ENCODE measurements at regions not wholly inside any gene's neighbourhood (a gene's known extent, or its start where the extent isn't known, plus 50 kb on each side); places are given as distances from the start of the nearest gene placed in this dataset.
A peak's percentile ranks its signal among the peaks of the same experiment; 100 is the strongest.

DNA sequence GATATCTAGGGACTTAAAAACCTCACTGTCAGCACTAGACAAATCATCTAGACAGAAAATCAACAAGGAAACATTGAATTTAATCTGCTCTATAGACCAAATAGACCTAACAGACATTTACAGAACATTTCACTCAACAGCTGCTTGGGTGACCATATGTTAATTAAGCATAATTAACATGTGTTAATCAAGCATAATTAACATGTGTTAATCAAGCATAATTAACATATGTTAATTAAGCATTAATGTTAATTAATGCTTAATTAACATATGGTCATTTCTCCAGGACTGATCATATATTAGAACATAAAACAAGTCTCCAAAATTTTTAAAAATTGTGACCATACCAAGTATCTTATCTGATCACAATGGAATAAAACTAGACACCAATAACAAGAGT is 137.3 kb upstream of the MME start:
- no peak for DNase-seq (ENCODE audit: low read depth)
- CTCF ChIA-PET, result interaction anchor here (1.0 to 1.3 kb wide), 2 partner anchors 10 to 13 kb away, joined by 3 read pairs; no protein-coding TSS in a partner anchor
- Histone ChIP-seq H3K27me3 (ENCODE audit: control insufficient read depth, insufficient read depth, low read length) (no peaks in the 10 kb centered on the region), H3K36me3 (ENCODE audit: control insufficient read depth, insufficient read depth, low read length) (no peaks in the 10 kb centered on the region), H3K4me3 (ENCODE audit: low read depth, low read length) (no peak overlapping the region)
- TF ChIP-seq, protein P1, sequence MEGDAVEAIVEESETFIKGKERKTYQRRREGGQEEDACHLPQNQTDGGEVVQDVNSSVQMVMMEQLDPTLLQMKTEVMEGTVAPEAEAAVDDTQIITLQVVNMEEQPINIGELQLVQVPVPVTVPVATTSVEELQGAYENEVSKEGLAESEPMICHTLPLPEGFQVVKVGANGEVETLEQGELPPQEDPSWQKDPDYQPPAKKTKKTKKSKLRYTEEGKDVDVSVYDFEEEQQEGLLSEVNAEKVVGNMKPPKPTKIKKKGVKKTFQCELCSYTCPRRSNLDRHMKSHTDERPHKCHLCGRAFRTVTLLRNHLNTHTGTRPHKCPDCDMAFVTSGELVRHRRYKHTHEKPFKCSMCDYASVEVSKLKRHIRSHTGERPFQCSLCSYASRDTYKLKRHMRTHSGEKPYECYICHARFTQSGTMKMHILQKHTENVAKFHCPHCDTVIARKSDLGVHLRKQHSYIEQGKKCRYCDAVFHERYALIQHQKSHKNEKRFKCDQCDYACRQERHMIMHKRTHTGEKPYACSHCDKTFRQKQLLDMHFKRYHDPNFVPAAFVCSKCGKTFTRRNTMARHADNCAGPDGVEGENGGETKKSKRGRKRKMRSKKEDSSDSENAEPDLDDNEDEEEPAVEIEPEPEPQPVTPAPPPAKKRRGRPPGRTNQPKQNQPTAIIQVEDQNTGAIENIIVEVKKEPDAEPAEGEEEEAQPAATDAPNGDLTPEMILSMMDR (IDR thresholded peaks at IDR 0.05; ENCODE audit: insufficient read depth, low read depth, low read length), result no peak
- POLR2A ChIA-PET, result no interaction called here

DNA sequence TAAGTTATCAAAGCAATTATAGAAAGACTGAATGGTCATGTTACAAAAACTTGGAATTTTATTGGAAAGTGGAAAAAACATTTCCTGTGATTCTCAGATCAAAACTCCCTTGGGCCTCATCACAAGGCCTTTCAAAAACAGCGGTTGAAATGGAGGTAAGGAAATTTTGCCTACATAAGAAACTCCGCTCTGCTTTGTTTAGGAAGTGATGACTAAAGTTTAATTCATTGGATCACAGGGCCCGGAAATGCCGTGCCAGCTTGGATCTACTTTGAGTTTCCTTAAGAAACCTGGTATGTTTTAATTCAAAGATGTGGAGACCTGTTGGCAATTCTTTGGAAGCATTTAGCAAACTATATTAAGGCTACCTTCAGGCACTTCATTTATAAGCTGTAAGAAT is 143.9 kb upstream of the MME start:
- TF ChIP-seq, protein P1 (IDR thresholded peaks at IDR 0.05; ENCODE audit: insufficient read depth, low read depth, low read length), result no peak
- ChIA-PET CTCF (no interaction called here), POLR2A (no interaction called here)
- no peak for DNase-seq (ENCODE audit: low read depth)
- no peak overlapping the region for H3K4me3 ChIP-seq (ENCODE audit: low read depth, low read length)
- no peaks in the 10 kb centered on the region for H3K27me3 ChIP-seq (ENCODE audit: control insufficient read depth, insufficient read depth, low read length)
- no peaks in the 10 kb centered on the region for H3K36me3 ChIP-seq (ENCODE audit: control insufficient read depth, insufficient read depth, low read length)

DNA sequence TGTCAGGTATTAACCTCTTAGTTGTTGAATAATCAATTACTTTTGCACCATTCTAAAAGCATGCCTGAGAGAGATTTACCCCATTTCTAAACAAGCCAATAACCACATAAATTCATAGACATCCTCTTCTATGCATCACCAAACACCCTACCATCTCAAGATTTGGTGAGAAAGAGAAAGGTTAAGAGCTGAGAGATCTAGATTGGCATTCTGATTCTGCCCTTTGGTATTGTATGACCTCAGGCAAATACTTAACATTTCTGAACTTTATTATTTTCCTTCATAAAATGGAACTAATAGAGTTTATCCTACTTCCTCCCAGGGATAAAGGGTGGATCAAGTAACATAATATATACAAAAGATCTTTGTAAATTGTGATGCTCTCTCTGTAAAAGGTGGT is 146.5 kb upstream of the MME start:
- no peaks in the 10 kb centered on the region for H3K36me3 ChIP-seq (ENCODE audit: control insufficient read depth, insufficient read depth, low read length)

DNA sequence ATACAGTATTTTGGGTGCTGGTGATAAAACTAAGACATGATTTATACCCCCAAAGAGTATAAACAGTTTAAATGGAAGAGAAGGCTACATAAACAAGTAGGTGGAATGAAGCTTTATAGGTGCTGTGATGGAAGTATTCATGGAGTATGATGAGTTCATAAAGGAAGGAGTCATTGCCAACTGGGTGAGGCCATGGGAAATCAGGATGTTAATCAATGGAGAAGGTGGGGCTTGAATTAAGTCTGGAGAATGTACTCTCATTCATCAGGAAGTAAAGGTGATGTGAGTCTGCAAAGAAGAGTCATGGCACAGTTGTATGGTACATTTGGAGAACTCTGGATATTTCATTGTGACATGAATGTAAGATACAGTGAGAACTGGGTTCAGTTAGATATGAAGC is 147.5 kb upstream of the MME start:
- TF ChIP-seq, protein P1 (IDR thresholded peaks at IDR 0.05; ENCODE audit: insufficient read depth, low read depth, low read length), result no peak
- Histone ChIP-seq H3K4me3 (ENCODE audit: low read depth, low read length) (no peak overlapping the region), H3K36me3 (ENCODE audit: control insufficient read depth, insufficient read depth, low read length) (no peaks in the 10 kb centered on the region), H3K27me3 (ENCODE audit: control insufficient read depth, insufficient read depth, low read length) (no peaks in the 10 kb centered on the region)
- ChIA-PET POLR2A (no interaction called here), CTCF (interaction anchor here (0.7 to 2.1 kb wide), 3 partner anchors 10 to 21 kb away, joined by 3 to 6 read pairs (median 3); no protein-coding TSS in a partner anchor)
- no peak for DNase-seq (ENCODE audit: low read depth)

More for the DNA sequence above, 146.5 kb upstream of the MME start:
- ChIA-PET POLR2A (no interaction called here), CTCF (interaction anchor here (2.1 kb wide), 1 partner anchor 20 kb away, joined by 6 read pairs; no protein-coding TSS in a partner anchor)
- Histone ChIP-seq H3K4me3 (ENCODE audit: low read depth, low read length) (no peak overlapping the region), H3K27me3 (ENCODE audit: control insufficient read depth, insufficient read depth, low read length) (no peaks in the 10 kb centered on the region)
- TF ChIP-seq, protein P1 (IDR thresholded peaks at IDR 0.05; ENCODE audit: insufficient read depth, low read depth, low read length), result no peak
- DNase-seq (ENCODE audit: low read depth), result no peak

DNA sequence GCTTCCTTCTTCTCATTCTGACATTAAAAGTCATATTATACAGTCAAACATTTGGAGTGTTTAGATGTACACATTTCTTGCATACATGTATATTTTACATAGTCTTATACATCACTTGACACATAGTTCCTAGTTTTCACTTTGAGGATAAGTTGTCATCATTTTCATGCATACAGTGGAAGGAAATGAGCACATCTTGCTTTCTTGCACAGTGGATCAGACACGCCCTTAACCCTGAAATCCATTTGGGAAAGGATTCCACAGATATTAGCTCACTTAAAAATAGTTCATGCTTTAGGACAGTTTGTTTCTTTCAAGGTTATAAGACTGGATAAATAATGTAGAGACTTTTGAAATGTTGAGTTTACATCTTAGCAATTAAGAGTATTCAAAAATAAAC is 148.6 kb upstream of the MME start:
- no peak overlapping the region for H3K4me3 ChIP-seq (ENCODE audit: low read depth, low read length)
- TF ChIP-seq, protein P1 (IDR thresholded peaks at IDR 0.05; ENCODE audit: insufficient read depth, low read depth, low read length), result no peak
- H3K36me3 ChIP-seq (ENCODE audit: control insufficient read depth, insufficient read depth, low read length), result no peaks in the 10 kb centered on the region
- peak; percentile 69 for DNase-seq (ENCODE audit: low read depth)
- H3K27me3 ChIP-seq (ENCODE audit: control insufficient read depth, insufficient read depth, low read length), result no peaks in the 10 kb centered on the region
- CTCF ChIA-PET, result interaction anchor here (0.6 kb wide), 1 partner anchor 67 kb away, joined by 4 read pairs; no protein-coding TSS in a partner anchor
- POLR2A ChIA-PET, result interaction anchor here (0.6 to 0.9 kb wide), 2 partner anchors 40 to 148 kb away, joined by 3 to 18 read pairs; no protein-coding TSS in a partner anchor

All from BJ (cell line).